Liver (tissue), 8 donors: ENCODE measurements at regions not wholly inside any gene's neighbourhood (a gene's known extent, or its start where the extent isn't known, plus 50 kb on each side); places are given as distances from the start of the nearest gene placed in this dataset.

Experiments
- DNase-seq: peaks from one replicate; pipeline ENCODE4 v3.0.0-alpha.2; 2017; ENCODE audit warnings: low spot score
- H3K27ac ChIP-seq, 2 donors: one replicate each; pipeline ENCODE4 v1.7.0; 2013; ENCODE audit warnings: inconsistent platforms in 2 of 2, low read length in 2 of 2, control low read depth in 1 of 2, low read depth in 1 of 2, mild to moderate bottlenecking in 1 of 2
- H3K27me3 ChIP-seq, 4 donors: one replicate each; pipeline versions ENCODE4 v1.6.1 to v1.7.0; 2013; ENCODE audit warnings: low read length in 3 of 4, inconsistent platforms in 1 of 4, mild to moderate bottlenecking in 1 of 4, moderate library complexity in 1 of 4; ENCODE audit not compliant: control insufficient read depth in 4 of 4, insufficient read depth in 4 of 4
- H3K36me3 ChIP-seq, 4 donors: one replicate each; pipeline versions ENCODE4 v1.6.1 to v1.7.0; 2013; ENCODE audit warnings: low read length in 3 of 4, mild to moderate bottlenecking in 3 of 4, low read depth in 1 of 4, moderate library complexity in 1 of 4; ENCODE audit not compliant: control insufficient read depth in 4 of 4, insufficient read depth in 3 of 4
- H3K4me1 ChIP-seq, 4 donors: one replicate each; pipeline versions ENCODE4 v1.6.1 to v1.7.0; 2013; ENCODE audit warnings: low read length in 3 of 4, mild to moderate bottlenecking in 3 of 4, moderate library complexity in 1 of 4; ENCODE audit not compliant: control insufficient read depth in 4 of 4, insufficient read depth in 4 of 4
- H3K4me3 ChIP-seq, 3 donors: one replicate each; pipeline versions ENCODE4 v1.6.1 to v1.7.0; 2013; ENCODE audit warnings: low read length in 3 of 3, control low read depth in 1 of 3, low read depth in 1 of 3, mild to moderate bottlenecking in 1 of 3
- H3K9ac ChIP-seq, 2 donors: one replicate each; pipeline ENCODE4 v1.7.0; 2013; ENCODE audit warnings: low read length in 2 of 2, mild to moderate bottlenecking in 2 of 2, moderate library complexity in 2 of 2, control low read depth in 1 of 2, low read depth in 1 of 2
- H3K9me3 ChIP-seq, 4 donors: one replicate each; pipeline versions ENCODE4 v1.6.1 to v1.7.0; 2013; ENCODE audit warnings: low read length in 3 of 4; ENCODE audit not compliant: control insufficient read depth in 4 of 4
- CTCF ChIP-seq: fragments of 150-350 bp; IDR thresholded peaks from 2 replicates; pipeline ENCODE4 v1.5.1; 2017; ENCODE audit warnings: improper control_type of control experiment, low read depth, low read length; ENCODE audit not compliant: missing input control
- EGR1 ChIP-seq, 2 donors: IDR thresholded peaks; 2 replicates each; pipeline ENCODE4 v1.6.1; 2016 to 2018; ENCODE audit warnings: antibody characterized with exemption in 2 of 2, low read depth in 2 of 2
- FOXA1 ChIP-seq: IDR thresholded peaks from 2 replicates; pipeline ENCODE4 v1.6.1; 2016; ENCODE audit warnings: antibody characterized with exemption
- FOXA2 ChIP-seq: IDR thresholded peaks from 2 replicates; pipeline ENCODE4 v1.6.1; 2016; ENCODE audit warnings: antibody characterized with exemption
- GABPA ChIP-seq, 2 donors: IDR thresholded peaks in 1 of 2; conservative IDR thresholded peaks in 1 of 2; 2 replicates each; pipeline ENCODE4 v1.6.1; 2016; ENCODE audit warnings: antibody characterized with exemption in 2 of 2, mild to moderate bottlenecking in 1 of 2, moderate library complexity in 1 of 2
- HNF4A ChIP-seq, 2 donors: conservative IDR thresholded peaks; 2 replicates each; pipeline ENCODE4 v1.6.1; 2016; ENCODE audit warnings: antibody characterized with exemption in 2 of 2, mild to moderate bottlenecking in 2 of 2
- HNF4G ChIP-seq: IDR thresholded peaks from 2 replicates; pipeline ENCODE4 v1.6.1; 2016; ENCODE audit warnings: antibody characterized with exemption
- JUND ChIP-seq, 2 donors: IDR thresholded peaks; 2 replicates each; pipeline ENCODE4 v1.6.1; 2016; ENCODE audit warnings: antibody characterized with exemption in 2 of 2
- NR2F2 ChIP-seq: IDR thresholded peaks from 2 replicates; pipeline ENCODE4 v1.6.1; 2016; ENCODE audit warnings: antibody characterized with exemption
- RAD21 ChIP-seq, 2 donors: IDR thresholded peaks; 2 replicates each; pipeline ENCODE4 v1.6.1; 2016; ENCODE audit warnings: antibody characterized with exemption in 2 of 2, mild to moderate bottlenecking in 2 of 2
- RXRA ChIP-seq, 2 donors: IDR thresholded peaks; 2 replicates each; pipeline ENCODE4 v1.6.1; 2017 to 2018; ENCODE audit warnings: antibody characterized with exemption in 2 of 2, mild to moderate bottlenecking in 1 of 2
- SP1 ChIP-seq: IDR thresholded peaks from 2 replicates; pipeline ENCODE4 v1.6.1; 2018; ENCODE audit warnings: antibody characterized with exemption, mild to moderate bottlenecking
- TAF1 ChIP-seq: conservative IDR thresholded peaks from 2 replicates; pipeline ENCODE4 v1.6.1; 2016; ENCODE audit warnings: antibody characterized with exemption, mild to moderate bottlenecking
- YY1 ChIP-seq: IDR thresholded peaks from 2 replicates; pipeline ENCODE4 v1.6.1; 2016; ENCODE audit warnings: antibody characterized with exemption, mild to moderate bottlenecking
- ZBTB33 ChIP-seq: IDR thresholded peaks from 2 replicates; pipeline ENCODE4 v1.6.1; 2016; ENCODE audit warnings: antibody characterized with exemption
- WGBS: extraction: QIAGEN DNeasy Blood & Tissue Kit; methylation state at CpG from one replicate; pipeline ENCODE4 v1.1.7; 2013; 5-methylcytosine and 5-hydroxymethylcytosine counted together
- TF ChIP-seq, protein P1 (sequence below): IDR thresholded peaks from 2 replicates; pipeline ENCODE4 v1.6.1; 2016; ENCODE audit warnings: antibody characterized with exemption
- TF ChIP-seq, protein P2 (sequence below): IDR thresholded peaks from 2 replicates; pipeline ENCODE4 v1.6.1; 2016; ENCODE audit warnings: antibody characterized with exemption, mild to moderate bottlenecking
- donor health status: healthy.
- donor health status: healthy.
- donor health status: healthy.
- donor health status: healthy.
- donor health status: healthy.

DNA sequence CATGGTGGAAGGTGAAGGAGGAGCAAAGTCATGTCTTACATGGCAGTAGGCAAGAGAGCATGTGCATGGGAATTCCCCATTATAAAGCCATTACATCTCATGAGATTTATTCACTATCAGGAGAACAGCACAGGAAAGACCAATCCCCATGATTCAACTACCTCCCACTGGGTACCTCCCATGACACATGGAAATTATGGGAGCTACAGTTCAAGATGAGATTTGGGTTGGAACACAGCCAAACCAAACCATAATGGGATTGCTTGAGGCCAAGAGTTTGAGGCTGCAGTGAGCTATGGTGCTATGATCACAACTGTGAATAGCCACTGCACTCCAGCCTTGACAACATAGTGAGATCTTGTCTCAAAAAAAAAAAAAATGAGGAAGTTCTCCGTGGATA, 581.8 kb downstream of the TAF11L14 start:
- WGBS, result 49% methylated on average over 1 of the region's 1 CpG
- H3K9me3 ChIP-seq, result no peaks in the 10 kb centered on the region
- no peak for DNase-seq

DNA sequence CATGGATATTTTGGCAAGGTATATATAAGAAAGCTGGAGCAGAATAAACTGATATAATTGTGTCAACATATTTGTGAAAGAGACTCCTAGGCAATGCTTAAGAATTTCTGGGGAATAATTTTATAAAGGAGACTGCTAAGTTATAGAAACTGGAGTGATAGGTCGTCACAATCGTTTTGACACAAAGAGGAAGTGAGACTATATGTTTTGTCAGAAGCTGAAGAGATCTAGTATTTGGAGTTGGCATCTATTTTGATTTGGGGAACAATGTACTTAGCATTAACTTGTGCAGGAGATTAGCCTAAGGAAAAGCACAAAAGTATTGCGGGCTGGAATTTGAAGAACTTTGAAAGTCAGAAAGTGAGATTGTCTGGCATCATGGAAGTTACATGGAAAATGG, 582.5 kb downstream of the TAF11L14 start:
- Histone ChIP-seq H3K4me1 (no peaks in the 10 kb centered on the region), H3K27me3 (no peaks in the 10 kb centered on the region), H3K4me3 (no peak overlapping the region), H3K36me3 (no peaks in the 10 kb centered on the region), H3K27ac (no peak overlapping the region), H3K9ac (no peak overlapping the region), H3K9me3 (no peaks in the 10 kb centered on the region)
- WGBS, result 77% methylated on average over 3 of the region's 3 CpGs
- DNase-seq, result no peak
- TF ChIP-seq, protein P1, sequence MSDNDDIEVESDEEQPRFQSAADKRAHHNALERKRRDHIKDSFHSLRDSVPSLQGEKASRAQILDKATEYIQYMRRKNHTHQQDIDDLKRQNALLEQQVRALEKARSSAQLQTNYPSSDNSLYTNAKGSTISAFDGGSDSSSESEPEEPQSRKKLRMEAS, result no peak
- TF ChIP-seq, protein P2, sequence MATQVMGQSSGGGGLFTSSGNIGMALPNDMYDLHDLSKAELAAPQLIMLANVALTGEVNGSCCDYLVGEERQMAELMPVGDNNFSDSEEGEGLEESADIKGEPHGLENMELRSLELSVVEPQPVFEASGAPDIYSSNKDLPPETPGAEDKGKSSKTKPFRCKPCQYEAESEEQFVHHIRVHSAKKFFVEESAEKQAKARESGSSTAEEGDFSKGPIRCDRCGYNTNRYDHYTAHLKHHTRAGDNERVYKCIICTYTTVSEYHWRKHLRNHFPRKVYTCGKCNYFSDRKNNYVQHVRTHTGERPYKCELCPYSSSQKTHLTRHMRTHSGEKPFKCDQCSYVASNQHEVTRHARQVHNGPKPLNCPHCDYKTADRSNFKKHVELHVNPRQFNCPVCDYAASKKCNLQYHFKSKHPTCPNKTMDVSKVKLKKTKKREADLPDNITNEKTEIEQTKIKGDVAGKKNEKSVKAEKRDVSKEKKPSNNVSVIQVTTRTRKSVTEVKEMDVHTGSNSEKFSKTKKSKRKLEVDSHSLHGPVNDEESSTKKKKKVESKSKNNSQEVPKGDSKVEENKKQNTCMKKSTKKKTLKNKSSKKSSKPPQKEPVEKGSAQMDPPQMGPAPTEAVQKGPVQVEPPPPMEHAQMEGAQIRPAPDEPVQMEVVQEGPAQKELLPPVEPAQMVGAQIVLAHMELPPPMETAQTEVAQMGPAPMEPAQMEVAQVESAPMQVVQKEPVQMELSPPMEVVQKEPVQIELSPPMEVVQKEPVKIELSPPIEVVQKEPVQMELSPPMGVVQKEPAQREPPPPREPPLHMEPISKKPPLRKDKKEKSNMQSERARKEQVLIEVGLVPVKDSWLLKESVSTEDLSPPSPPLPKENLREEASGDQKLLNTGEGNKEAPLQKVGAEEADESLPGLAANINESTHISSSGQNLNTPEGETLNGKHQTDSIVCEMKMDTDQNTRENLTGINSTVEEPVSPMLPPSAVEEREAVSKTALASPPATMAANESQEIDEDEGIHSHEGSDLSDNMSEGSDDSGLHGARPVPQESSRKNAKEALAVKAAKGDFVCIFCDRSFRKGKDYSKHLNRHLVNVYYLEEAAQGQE, result no peak
- no peak for TF ChIP-seq FOXA1
- no peak for TF ChIP-seq HNF4G
- no peak for TF ChIP-seq SP1
- no peak for TF ChIP-seq HNF4A (conservative IDR thresholded peaks at IDR 0.05)
- no peak for TF ChIP-seq FOXA2
- TF ChIP-seq NR2F2, result no peak
- TF ChIP-seq CTCF, result no peak
- no peak for TF ChIP-seq JUND (IDR thresholded peaks at IDR 0.05)
- no peak for TF ChIP-seq GABPA (IDR thresholded peaks at IDR 0.05 in 1 of 2, conservative IDR thresholded peaks at IDR 0.05 in 1 of 2)
- TF ChIP-seq RXRA (IDR thresholded peaks at IDR 0.05), result no peak
- no peak for TF ChIP-seq ZBTB33
- TF ChIP-seq RAD21 (IDR thresholded peaks at IDR 0.05), result no peak
- TF ChIP-seq EGR1 (IDR thresholded peaks at IDR 0.05; ENCODE audit: low read depth in 2 of 2), result no peak
- no peak for TF ChIP-seq TAF1

More for the DNA sequence above, 581.8 kb downstream of the TAF11L14 start:
- no peaks in the 10 kb centered on the region for H3K27me3 ChIP-seq
- no peaks in the 10 kb centered on the region for H3K36me3 ChIP-seq
- no peak for TF ChIP-seq RXRA (IDR thresholded peaks at IDR 0.05)
- TF ChIP-seq GABPA (IDR thresholded peaks at IDR 0.05 in 1 of 2, conservative IDR thresholded peaks at IDR 0.05 in 1 of 2), result no peak
- no peak for TF ChIP-seq FOXA2
- TF ChIP-seq NR2F2, result no peak
- TF ChIP-seq EGR1 (IDR thresholded peaks at IDR 0.05; ENCODE audit: low read depth in 2 of 2), result no peak
- no peak for TF ChIP-seq YY1
- no peak for TF ChIP-seq TAF1
- no peak for TF ChIP-seq SP1
- TF ChIP-seq, protein P1, result no peak
- TF ChIP-seq HNF4A (conservative IDR thresholded peaks at IDR 0.05), result no peak
- TF ChIP-seq, protein P2, result no peak
- TF ChIP-seq HNF4G, result no peak
- H3K27ac ChIP-seq, result no peak overlapping the region
- no peaks in the 10 kb centered on the region for H3K4me1 ChIP-seq
- no peak overlapping the region for H3K4me3 ChIP-seq
- H3K9ac ChIP-seq, result no peak overlapping the region
